GM12892 (cell line): ENCODE measurements at regions not wholly inside any gene's neighbourhood (a gene's known extent, or its start where the extent isn't known, plus 50 kb on each side); places are given as distances from the start of the nearest gene placed in this dataset.
"Not testable (repeated sequence)": the region's sequence is repeated elsewhere in the genome, so short reads cannot be mapped to it uniquely, and the experiment has no call there.

Source experiments
- DNase-seq: peaks from one replicate; pipeline ENCODE4 v3.0.0; 2011; ENCODE audit not compliant: insufficient read length
- FAIRE-seq: peaks from 2 replicates; lab custom pipeline; 2011; peaks lifted over from hg19 to GRCh38; lab: Jason Lieb, UNC
- POLR2A ChIP-seq: IDR thresholded peaks from 2 replicates; pipeline ENCODE4 v1.6.1; 2011; ENCODE audit warnings: low read depth, low read length, control low read depth
- POLR2AphosphoS5 ChIP-seq: IDR thresholded peaks from 2 replicates; pipeline ENCODE4 v1.6.1; 2011; ENCODE audit warnings: low read depth, low read length, control low read depth
- TAF1 ChIP-seq: IDR thresholded peaks from 2 replicates; pipeline ENCODE4 v1.6.1; 2011; ENCODE audit warnings: low read depth, mild to moderate bottlenecking, control low read depth, low read length, borderline replicate concordance

DNA sequence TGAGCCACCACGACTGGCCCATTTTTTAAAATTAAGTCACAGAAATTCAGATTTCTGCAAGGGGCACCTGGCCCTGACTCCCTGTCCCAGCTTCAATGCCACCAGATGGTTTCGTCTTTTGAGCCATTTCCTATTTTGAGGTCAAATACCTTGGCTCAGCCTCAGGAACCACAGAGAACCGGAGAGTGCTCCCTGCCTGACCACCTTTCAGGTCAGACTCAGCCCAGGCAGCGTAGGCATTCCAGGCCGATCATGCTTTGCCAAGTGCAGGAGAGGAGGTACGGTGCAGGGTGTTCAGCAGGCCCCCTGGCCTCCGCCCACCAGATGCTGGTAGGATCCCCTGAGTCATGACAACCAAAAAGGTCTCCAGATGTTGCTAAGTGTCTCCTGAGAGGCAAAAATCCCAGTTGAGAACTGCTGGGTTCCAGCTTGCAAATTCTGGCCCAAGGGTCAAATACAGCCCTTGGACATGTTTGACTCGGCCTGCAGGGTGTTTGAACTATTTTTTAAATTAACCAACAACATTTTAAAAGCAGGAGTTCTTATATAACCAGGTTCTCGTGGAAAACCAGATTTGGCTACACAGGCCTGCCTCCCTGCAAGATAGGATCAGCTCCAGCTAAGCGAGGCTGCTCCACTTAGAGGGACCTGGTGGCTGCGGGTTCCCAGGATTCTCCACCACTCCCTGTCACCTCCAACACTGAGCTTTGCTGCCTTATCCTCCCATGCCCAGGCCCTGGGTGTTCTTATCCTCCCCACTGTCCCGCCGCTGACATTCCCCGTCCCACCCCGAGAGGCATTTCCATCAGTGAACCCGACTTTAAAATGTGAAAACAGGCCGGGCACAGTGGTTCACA is 61.9 kb upstream of the TARDBP start:
- no peak for FAIRE-seq
- TF ChIP-seq POLR2A (no peak), TAF1 (no peak), POLR2AphosphoS5 (no peak)
- peak; percentile 13 for DNase-seq

- FAIRE-seq, DNase-seq: not testable (repeated sequence)
Measured at GRCh38 chr1:10951298-10951697, 61.2 kb upstream of the TARDBP start.

DNA sequence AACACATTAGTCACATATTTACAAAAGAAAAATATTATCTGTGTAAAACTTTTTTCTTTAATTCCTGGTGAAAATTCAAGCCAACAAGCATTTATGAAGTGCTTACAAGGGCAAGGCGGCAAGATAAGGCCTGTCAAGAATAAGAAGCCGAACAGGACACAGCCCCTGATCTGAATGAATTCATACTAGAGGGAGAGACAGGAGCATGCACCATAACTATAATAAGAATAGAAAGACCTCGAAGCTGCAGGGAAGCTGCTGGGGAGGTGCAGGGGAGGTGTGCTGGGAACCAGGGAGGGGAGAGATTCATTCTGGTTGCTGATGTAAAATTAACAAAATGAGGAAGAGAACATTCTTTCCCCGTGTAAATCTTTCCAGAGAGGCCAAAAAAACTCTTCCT is 60.5 kb upstream of the TARDBP start:
- no peak for DNase-seq
- TF ChIP-seq POLR2A, result no peak
- TF ChIP-seq POLR2AphosphoS5, result no peak
- TF ChIP-seq TAF1, result no peak
- FAIRE-seq, result no peak

- FAIRE-seq, result no peak
- no peak for DNase-seq
- TF ChIP-seq POLR2A, result no peak
Measured at GRCh38 chr1:10953505-10954193, 58.8 kb upstream of the TARDBP start.

GRCh38 chr1:10957133-10957532 is 55.3 kb upstream of the TARDBP start:
- TF ChIP-seq TAF1 (no peak), POLR2AphosphoS5 (no peak), POLR2A (no peak)
- no peak for DNase-seq
- no peak for FAIRE-seq

DNA sequence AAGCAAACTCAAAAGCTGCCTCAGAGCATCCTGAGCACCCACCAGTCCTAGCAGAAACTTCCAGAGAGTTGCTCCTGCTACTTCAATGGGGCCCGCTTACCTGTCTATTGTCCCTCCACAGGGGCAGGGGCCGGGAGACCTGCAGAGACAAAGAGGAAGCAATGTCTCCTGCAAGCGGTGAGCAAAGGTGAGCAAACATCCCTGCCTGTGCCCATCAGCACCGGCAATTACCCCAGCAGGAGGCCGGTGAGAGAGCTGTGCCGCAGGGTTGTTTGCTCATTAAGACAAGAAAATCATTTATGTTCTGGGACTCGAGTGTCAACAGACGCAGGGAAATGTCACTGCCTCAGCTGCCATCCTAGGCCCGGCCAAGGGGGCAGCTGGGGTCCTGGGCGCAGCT is 53.8 kb upstream of the TARDBP start:
- TF ChIP-seq POLR2A, result no peak
- TF ChIP-seq TAF1, result no peak
- no peak for TF ChIP-seq POLR2AphosphoS5
- no peak for DNase-seq
- FAIRE-seq, result no peak

DNA sequence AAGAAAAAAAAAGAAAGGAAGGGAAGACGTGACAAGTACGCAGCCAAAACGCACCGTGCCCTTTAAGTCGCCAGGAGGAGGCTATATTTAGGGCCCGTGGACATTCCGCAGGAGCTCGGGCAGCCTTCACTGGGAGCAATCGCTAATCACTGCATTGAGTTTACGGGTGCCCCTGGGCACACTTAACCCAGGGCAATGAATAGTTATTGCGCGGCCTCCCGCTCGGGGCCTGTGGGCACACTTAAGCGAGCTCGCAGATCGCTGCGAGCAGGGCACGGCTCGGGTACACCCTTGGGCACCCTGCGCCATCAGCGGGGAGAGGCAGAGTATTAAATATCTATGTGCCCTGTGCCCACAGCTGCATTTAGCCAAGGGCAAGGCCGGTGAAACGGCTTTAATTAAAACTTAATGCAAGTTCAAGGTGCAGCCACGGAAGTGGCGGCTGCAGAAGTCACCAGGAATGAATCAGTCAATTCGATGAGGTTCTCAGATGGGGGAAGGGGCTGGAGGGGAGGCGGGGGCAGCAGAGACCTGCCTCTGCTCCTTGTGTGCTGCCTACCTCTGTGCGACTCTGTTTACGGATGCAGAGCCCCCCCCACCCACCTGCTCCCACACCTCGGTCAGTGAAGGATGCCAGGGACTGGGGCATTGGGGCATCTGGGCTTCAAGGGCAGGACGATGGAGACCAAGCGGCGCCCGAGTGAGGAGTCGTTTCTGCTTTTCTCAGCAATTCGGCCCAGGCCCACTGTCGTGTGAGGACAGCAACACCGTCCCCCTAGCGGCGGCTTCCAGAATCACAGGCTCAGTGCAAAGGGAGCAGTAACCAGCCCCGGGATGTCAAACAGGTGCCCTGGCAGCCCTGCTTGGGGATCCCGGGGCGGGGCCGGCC is 51.8 kb upstream of the TARDBP start:
- DNase-seq (peak; percentile 89), FAIRE-seq (peak; percentile 68)
- no peak for TF ChIP-seq POLR2AphosphoS5
- TF ChIP-seq POLR2A, result no peak
- no peak for TF ChIP-seq TAF1

- no peak for DNase-seq
- no peak for TF ChIP-seq TAF1
- no peak for TF ChIP-seq POLR2AphosphoS5
- no peak for TF ChIP-seq POLR2A
- no peak for FAIRE-seq
Measured at GRCh38 chr1:10961300-10961833, 51.1 kb upstream of the TARDBP start.

DNA sequence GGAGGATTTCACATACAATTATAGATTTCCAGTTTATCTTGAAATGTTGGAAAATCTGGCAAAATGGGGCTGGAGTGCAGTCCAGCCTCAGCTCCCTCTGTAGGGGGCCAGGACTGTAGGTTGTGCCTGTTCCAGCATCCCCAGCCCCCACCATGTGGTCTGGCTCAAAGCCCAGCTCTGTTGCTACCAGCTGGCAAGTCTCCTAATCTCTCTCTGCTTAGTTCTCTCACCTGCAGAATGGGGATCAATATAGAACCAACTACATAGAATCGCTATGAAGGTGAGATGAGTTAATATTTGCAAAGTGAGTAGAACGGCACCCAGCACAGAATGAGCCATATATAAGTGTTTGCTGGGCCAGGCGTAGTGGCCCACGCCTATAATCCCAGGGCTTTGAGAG is 50.0 kb upstream of the TARDBP start:
- FAIRE-seq (no peak), DNase-seq (no peak)
- TF ChIP-seq TAF1 (no peak), POLR2AphosphoS5 (no peak), POLR2A (no peak)
